Neural progenitor cell (in vitro differentiated cells): ENCODE measurements at regions not wholly inside any gene's neighbourhood (a gene's known extent, or its start where the extent isn't known, plus 50 kb on each side); places are given as distances from the start of the nearest gene placed in this dataset.

Experiments
- DNase-seq: peaks from one replicate; pipeline ENCODE4 v3.0.0-alpha.2; 2016; ENCODE audit warnings: low spot score
- H2AFZ ChIP-seq: fragments of 200-600 bp; sonication (generic); replicated peaks from 2 replicates; pipeline ENCODE4 v1.6.1; 2016; ENCODE audit warnings: antibody characterized with exemption
- H3F3A ChIP-seq: fragments of 200-600 bp; sonication (generic); 2 replicates; pipeline ENCODE4 v1.6.1; 2016; ENCODE audit warnings: antibody characterized with exemption, low read depth
- H3K27ac ChIP-seq: fragments of 200-600 bp; sonication (generic); 2 replicates; pipeline ENCODE4 v1.5.1; 2016; ENCODE audit warnings: mild to moderate bottlenecking
- H3K27me3 ChIP-seq: fragments of 200-600 bp; sonication (generic); 2 replicates; pipeline ENCODE4 v1.6.1; 2016; ENCODE audit warnings: mild to moderate bottlenecking, moderate library complexity
- H3K36me3 ChIP-seq: fragments of 200-600 bp; sonication (generic); 2 replicates; pipeline ENCODE4 v1.5.1; 2016
- H3K4me1 ChIP-seq: fragments of 200-600 bp; sonication (generic); 2 replicates; pipeline ENCODE4 v1.6.1; 2016; ENCODE audit warnings: mixed run types
- H3K4me2 ChIP-seq: fragments of 200-600 bp; sonication (generic); 2 replicates; pipeline ENCODE4 v1.6.1; 2016
- H3K4me3 ChIP-seq: fragments of 200-600 bp; sonication (generic); 2 replicates; pipeline ENCODE4 v1.5.1; 2016
- H3K79me2 ChIP-seq: fragments of 200-600 bp; sonication (generic); 2 replicates; pipeline ENCODE4 v1.6.1; 2016; ENCODE audit warnings: low read depth
- H3K9ac ChIP-seq: fragments of 200-600 bp; sonication (generic); 2 replicates; pipeline ENCODE4 v1.6.1; 2016
- H3K9me3 ChIP-seq: fragments of 200-600 bp; sonication (generic); 2 replicates; pipeline ENCODE4 v1.5.1; 2016; ENCODE audit warnings: low read depth
- H4K20me1 ChIP-seq: fragments of 200-600 bp; sonication (generic); 2 replicates; pipeline ENCODE4 v1.6.1; 2016; ENCODE audit warnings: low read depth
- H3K27ac Mint-ChIP-seq: 3 replicates; pipeline ENCODE4 v1.8.0; 2021; ENCODE audit warnings: mixed read lengths
- H3K27me3 Mint-ChIP-seq: 2 replicates; pipeline ENCODE4 v1.8.0; 2022; ENCODE audit warnings: low read depth, mild to moderate bottlenecking, inconsistent platforms, moderate library complexity, mixed read lengths; ENCODE audit not compliant: insufficient read depth
- H3K36me3 Mint-ChIP-seq: 3 replicates; pipeline ENCODE4 v1.8.0; 2021; ENCODE audit warnings: mixed read lengths
- H3K4me1 Mint-ChIP-seq: 3 replicates; pipeline ENCODE4 v1.8.0; 2021; ENCODE audit warnings: mixed read lengths
- H3K4me3 Mint-ChIP-seq: 3 replicates; pipeline ENCODE4 v1.8.0; 2021; ENCODE audit warnings: mild to moderate bottlenecking, moderate library complexity, mixed read lengths
- H3K9me3 Mint-ChIP-seq: 3 replicates; pipeline ENCODE4 v1.8.0; 2020; ENCODE audit warnings: mixed read lengths
- CTCF ChIP-seq: fragments of 200-600 bp; sonication (generic); IDR thresholded peaks from 2 replicates; pipeline ENCODE4 v1.5.1; 2017; ENCODE audit warnings: antibody characterized with exemption, mild to moderate bottlenecking
- EZH2 ChIP-seq: fragments of 200-600 bp; sonication (generic); IDR thresholded peaks from 2 replicates; pipeline ENCODE4 v1.6.1; 2017; ENCODE audit warnings: antibody characterized with exemption, mild to moderate bottlenecking, moderate library complexity
- EZH2phosphoT487 ChIP-seq: fragments of 200-600 bp; sonication (generic); IDR thresholded peaks from 2 replicates; pipeline ENCODE4 v1.6.1; 2017; ENCODE audit warnings: antibody characterized with exemption

GRCh38 chr2:190785334-190785733 is 95.3 kb upstream of the GLS start:
- H4K20me1 ChIP-seq, result no peaks in the 10 kb centered on the region
- peaks cover 4% of the 10 kb centered on the region for H3F3A ChIP-seq
- no peak overlapping the region for H3K27ac ChIP-seq
- Mint-ChIP-seq H3K4me1 (peaks cover 18% of the 10 kb centered on the region), H3K9me3 (no peaks in the 10 kb centered on the region), H3K36me3 (no peaks in the 10 kb centered on the region), H3K4me3 (no peak overlapping the region), H3K27me3 (peaks cover 7% of the 10 kb centered on the region), H3K27ac (no peak overlapping the region)
- TF ChIP-seq EZH2phosphoT487, result no peak
- no peak for TF ChIP-seq CTCF
- no peak for TF ChIP-seq EZH2
- H3K9ac ChIP-seq, result no peak overlapping the region
- no peak overlapping the region for H3K4me3 ChIP-seq
- H3K4me1 ChIP-seq, result peaks cover 5% of the 10 kb centered on the region
- no peak overlapping the region for H2AFZ ChIP-seq
- H3K4me2 ChIP-seq, result no peak overlapping the region
- no peaks in the 10 kb centered on the region for H3K27me3 ChIP-seq
- no peaks in the 10 kb centered on the region for H3K36me3 ChIP-seq
- no peaks in the 10 kb centered on the region for H3K9me3 ChIP-seq
- no peak for DNase-seq
- H3K79me2 ChIP-seq, result no peaks in the 10 kb centered on the region

GRCh38 chr2:190786404-190787166 is 94.0 kb upstream of the GLS start:
- H3K9ac ChIP-seq, result no peak overlapping the region
- H4K20me1 ChIP-seq, result no peaks in the 10 kb centered on the region
- no peak overlapping the region for H3K4me3 Mint-ChIP-seq
- TF ChIP-seq EZH2phosphoT487 (no peak), CTCF (no peak), EZH2 (no peak)
- peaks cover 7% of the 10 kb centered on the region for H3K27me3 Mint-ChIP-seq
- H3K27me3 ChIP-seq, result no peaks in the 10 kb centered on the region
- no peak for DNase-seq
- no peak overlapping the region for H2AFZ ChIP-seq
- H3K9me3 ChIP-seq, result no peaks in the 10 kb centered on the region
- no peak overlapping the region for H3K27ac Mint-ChIP-seq
- no peak overlapping the region for H3K4me3 ChIP-seq
- H3K79me2 ChIP-seq, result no peaks in the 10 kb centered on the region
- no peak overlapping the region for H3K27ac ChIP-seq
- no peaks in the 10 kb centered on the region for H3K9me3 Mint-ChIP-seq
- no peaks in the 10 kb centered on the region for H3K36me3 ChIP-seq
- no peaks in the 10 kb centered on the region for H3K36me3 Mint-ChIP-seq
- peaks cover 5% of the 10 kb centered on the region for H3K4me1 ChIP-seq
- peaks cover 4% of the 10 kb centered on the region for H3F3A ChIP-seq
- no peak overlapping the region for H3K4me2 ChIP-seq
- H3K4me1 Mint-ChIP-seq, result peaks cover 26% of the 10 kb centered on the region

- no peaks in the 10 kb centered on the region for H3K27me3 ChIP-seq
- H3K4me2 ChIP-seq, result no peak overlapping the region
- no peak overlapping the region for H2AFZ ChIP-seq
- H3K27ac ChIP-seq, result no peak overlapping the region
- Mint-ChIP-seq H3K4me1 (peaks cover 34% of the 10 kb centered on the region), H3K27me3 (peaks cover 5% of the 10 kb centered on the region), H3K4me3 (no peak overlapping the region), H3K9me3 (no peaks in the 10 kb centered on the region), H3K36me3 (no peaks in the 10 kb centered on the region), H3K27ac (no peak overlapping the region)
- H3K9ac ChIP-seq, result no peak overlapping the region
- DNase-seq, result no peak
- H3K36me3 ChIP-seq, result no peaks in the 10 kb centered on the region
- no peaks in the 10 kb centered on the region for H3F3A ChIP-seq
- TF ChIP-seq EZH2 (no peak), EZH2phosphoT487 (no peak), CTCF (no peak)
- H3K4me1 ChIP-seq, result peaks cover 5% of the 10 kb centered on the region
- no peaks in the 10 kb centered on the region for H4K20me1 ChIP-seq
- no peak overlapping the region for H3K4me3 ChIP-seq
- no peaks in the 10 kb centered on the region for H3K79me2 ChIP-seq
- no peaks in the 10 kb centered on the region for H3K9me3 ChIP-seq
These were observed 92.8 kb upstream of the GLS start for GRCh38 chr2:190787743-190788235.
